ENCODE measurements at regions not wholly inside any gene's neighbourhood (a gene's known extent, or its start where the extent isn't known, plus 50 kb on each side); places are given as distances from the start of the nearest gene placed in this dataset.

- DNase-seq (ENCODE audit: low read depth in 3 of 3, low spot score in 2 of 3): no peak
Observed at GRCh38 chr12:3999904-4000303, 126.7 kb upstream of the PARP11 start.

DNA sequence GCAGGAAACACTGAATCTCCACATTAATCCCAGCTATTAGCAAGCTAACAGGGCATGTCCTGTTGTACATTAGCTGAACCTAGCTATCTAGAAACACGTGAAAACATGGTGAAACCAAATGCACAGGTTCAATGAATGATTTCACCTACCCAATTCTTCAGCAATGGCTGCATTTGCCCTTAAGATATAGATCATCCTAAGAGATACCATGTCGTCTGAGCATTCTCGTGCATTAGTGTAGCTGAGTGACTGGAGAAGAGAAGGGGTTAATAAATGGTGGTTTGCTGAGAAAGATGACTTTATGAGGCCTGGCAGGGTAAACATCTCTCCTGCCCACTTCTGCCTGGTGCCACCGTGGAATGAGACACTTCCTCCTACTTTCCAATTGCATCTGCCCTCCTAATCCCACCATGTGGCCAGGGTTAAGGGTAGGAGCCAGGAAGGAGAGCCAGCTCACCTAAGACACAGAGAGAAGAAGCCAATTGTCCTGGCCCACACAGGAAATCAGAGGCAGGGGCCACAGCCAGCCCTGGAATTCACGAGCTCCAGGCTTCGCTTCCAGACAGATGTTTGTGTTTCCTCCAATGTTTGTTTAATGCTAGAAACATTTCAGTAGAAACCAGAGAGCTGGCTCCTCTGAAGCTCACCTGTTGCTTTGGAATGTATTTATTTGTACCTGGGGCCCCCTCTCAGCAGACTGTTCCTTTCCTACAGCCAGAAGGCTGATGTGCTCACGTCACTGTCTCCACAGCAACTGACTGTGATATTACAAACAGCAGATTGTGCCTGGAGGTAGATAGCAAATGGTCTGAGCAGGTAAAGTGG is 126.0 kb upstream of the PARP11 start:
- no peak for DNase-seq (ENCODE audit: low read depth in 3 of 3, low spot score in 2 of 3)

DNA sequence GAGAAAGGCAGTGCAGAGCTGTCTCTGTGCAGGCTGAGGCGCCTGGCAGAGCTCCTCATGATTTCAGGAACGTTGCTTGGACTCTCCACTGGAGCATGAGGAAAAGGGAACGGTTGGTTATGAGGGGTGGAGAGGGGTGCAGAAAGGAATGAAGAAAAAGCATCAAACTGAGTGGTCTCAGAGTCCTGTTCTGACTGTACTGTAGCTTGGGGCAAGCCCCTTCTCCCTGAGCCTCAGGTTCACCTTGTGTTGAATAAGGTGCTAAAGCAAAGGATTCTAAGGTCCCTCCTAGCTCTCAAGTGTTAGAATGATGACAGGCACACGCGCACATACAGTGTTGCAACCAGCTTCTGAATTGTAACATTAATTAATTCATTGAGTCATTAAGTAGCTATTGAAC is 125.2 kb upstream of the PARP11 start:
- no peak for DNase-seq (ENCODE audit: low read depth in 3 of 3, low spot score in 2 of 3)

GRCh38 chr12:3996322-3996721 is 123.1 kb upstream of the PARP11 start:
- no peak for DNase-seq (ENCODE audit: low read depth in 3 of 3, low spot score in 2 of 3)

GRCh38 chr12:3995306-3995705 is 122.1 kb upstream of the PARP11 start:
- DNase-seq (ENCODE audit: low read depth in 3 of 3, low spot score in 2 of 3): no peak

DNA sequence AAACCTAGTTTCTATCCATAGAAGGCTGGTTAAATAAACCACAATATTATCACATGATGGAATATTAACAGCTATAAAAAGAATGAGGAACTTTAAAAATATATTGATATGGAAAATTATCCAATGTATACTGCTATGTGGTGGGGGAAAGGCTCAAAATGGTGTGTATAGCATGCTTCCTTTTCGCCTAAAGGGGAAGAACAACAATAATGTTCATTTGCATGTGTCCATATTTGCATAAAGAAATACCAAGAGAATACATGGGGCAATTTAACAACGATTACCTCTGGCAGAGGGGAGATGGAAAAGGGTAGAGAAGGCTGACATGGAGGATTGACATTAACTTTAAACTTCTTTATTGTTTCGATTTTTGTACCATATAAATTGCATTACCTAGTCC is 121.3 kb upstream of the PARP11 start:
- DNase-seq (ENCODE audit: low read depth in 3 of 3, low spot score in 2 of 3): no peak

- no peak for DNase-seq (ENCODE audit: low read depth in 3 of 3, low spot score in 2 of 3)
Observed at GRCh38 chr12:3992945-3993344, 119.7 kb upstream of the PARP11 start.

- no peak for DNase-seq (ENCODE audit: low read depth in 3 of 3, low spot score in 2 of 3)
Observed at GRCh38 chr12:3991798-3992580, 118.8 kb upstream of the PARP11 start.

DNA sequence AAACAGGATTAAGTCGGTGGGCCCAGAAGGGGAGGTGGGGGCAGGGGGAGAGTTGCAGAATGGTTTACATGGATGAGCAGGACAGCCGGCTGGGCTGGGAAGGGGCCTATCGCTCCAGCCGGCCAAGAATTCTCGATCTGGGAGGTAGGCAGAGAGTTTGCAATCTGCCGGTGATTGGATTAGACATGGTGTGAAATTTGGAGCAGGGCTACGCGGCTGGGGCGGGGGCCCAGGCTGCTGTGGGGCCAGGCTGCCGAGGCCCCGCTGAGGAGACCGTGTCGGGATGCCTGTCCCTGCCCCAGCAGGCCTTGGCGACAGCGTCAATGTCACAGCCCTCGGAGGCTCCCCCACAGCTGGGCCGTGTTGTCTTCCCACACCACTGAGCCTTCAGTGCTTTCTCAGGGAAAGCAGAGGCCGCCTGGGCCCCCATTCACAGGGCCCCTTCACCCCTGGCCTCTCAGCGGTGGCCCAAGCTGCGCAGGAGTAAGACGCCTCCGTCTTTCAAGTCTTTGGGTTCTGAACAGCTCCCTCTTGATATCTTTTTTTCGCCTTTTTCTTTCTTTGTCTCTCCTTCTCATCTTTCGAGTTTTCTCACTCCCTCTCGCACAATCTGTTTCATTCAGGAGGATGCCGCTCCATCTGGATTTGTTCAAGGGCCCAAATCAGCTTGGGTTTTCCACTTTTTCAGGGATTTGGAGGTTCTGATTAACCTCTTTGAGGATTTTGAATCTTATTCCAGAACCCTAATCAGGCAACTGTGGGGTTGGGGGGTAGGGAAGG is 117.5 kb upstream of the PARP11 start:
- DNase-seq (ENCODE audit: low read depth in 3 of 3, low spot score in 2 of 3): no peak

DNA sequence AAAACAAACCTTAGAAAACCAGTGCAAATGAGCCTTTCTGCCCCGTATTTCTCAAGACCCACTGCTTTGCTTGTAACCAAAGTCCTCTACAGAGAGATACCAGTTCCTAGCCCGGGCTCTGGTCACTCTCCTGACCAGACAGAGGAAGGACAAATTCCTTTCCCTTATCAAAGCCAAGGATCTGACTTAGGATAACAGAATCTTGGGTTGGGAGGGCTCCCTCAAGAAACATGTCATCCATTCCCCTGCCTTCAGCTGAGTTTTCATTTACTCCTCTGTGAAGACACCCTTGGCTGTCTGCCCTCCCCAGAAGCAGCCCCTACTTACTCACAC is 116.0 kb upstream of the PARP11 start:
- DNase-seq (ENCODE audit: low read depth in 3 of 3, low spot score in 2 of 3): no peak

GRCh38 chr12:3988519-3989217 is 115.5 kb upstream of the PARP11 start:
- no peak for DNase-seq (ENCODE audit: low read depth in 3 of 3, low spot score in 2 of 3)

- DNase-seq (ENCODE audit: low read depth in 3 of 3, low spot score in 2 of 3): no peak
Observed at GRCh38 chr12:3987571-3987970, 114.4 kb upstream of the PARP11 start.

- no peak for DNase-seq (ENCODE audit: low read depth in 3 of 3, low spot score in 2 of 3)
Observed at GRCh38 chr12:3980504-3981272, 107.5 kb upstream of the PARP11 start.

GRCh38 chr12:3977621-3978020 is 104.4 kb upstream of the PARP11 start:
- no peak for DNase-seq (ENCODE audit: low read depth in 3 of 3, low spot score in 2 of 3)

DNA sequence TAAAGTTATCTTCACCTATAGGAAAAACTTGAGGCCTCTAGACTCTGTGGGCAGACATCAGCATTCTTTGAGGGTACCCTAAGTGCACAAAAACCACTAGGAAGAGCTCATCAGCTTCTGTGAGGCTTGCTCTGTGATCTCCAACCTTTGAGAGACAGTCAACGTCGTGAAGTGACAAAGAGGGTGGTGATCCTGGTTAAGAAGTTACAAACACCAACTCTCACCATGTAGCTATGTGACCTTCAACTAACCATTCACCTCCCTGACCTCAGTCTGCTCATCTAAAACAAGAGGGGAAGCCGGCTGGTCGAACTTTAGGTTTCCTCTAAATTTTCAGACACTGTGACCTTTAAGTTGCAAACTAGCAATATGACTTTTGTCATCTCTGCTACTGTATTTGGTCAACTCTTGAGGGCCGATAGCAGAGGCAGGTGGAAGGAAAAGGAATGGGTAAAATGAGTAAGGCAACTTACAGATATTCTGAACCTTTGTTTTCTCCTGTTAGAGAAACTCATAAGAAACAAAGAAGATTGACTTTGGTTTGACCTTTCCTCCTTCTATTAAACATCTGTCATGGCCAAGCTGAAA is 103.2 kb upstream of the PARP11 start:
- no peak for DNase-seq (ENCODE audit: low read depth in 3 of 3, low spot score in 2 of 3)

DNA sequence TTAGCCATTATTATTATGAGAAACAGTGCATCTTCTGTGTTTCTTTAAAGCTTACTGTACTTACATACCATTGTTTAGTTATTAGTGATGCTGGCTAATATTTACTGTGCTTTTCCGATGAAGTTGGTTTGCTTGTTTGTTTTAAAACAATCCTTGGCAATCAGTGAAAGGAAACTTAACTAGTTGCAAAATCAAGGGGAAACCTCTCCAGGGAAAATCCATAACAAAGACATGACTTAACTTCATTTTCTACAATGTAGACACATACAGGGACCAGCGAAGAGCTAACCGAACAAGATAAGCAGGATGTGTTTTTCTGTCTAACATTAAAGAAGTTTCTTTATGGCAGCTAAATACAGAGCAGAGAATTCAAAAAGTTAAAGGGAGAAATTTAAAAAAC is 102.5 kb upstream of the PARP11 start:
- DNase-seq (ENCODE audit: low read depth in 3 of 3, low spot score in 2 of 3): no peak

GRCh38 chr12:3974883-3975282 is 101.7 kb upstream of the PARP11 start:
- no peak for DNase-seq (ENCODE audit: low read depth in 3 of 3, low spot score in 2 of 3)

DNA sequence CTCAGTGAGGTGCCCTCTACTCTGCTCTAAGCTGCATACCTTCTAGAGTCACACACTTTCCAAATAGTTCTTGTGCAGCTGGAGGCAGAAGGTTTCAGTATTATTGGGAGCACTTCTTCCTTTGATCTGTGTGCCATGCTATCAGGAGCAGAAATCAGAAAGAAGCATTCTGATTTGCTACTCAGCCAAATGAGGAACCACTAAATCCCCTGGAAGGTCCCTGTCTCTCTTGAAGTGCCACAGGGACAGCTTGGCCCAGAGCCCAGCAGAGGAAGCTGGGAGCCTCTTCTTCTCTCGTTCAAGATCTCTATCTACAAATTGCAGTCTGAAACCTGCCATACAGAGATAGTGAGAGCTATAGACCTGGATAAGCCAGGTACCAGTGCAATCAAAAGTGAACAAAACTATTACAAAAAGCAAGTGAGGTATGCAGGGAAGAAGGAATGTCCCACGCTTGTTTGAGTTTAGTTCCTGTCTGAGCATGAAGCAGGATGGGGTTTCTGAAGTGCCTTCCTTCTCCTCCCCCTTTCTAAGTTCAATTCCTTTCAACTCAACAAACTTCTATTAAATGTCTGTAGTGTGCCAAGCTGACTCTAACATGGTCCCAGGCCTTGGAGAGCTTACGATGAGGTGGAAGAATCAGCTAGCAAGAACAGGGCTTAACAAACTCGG is 100.9 kb upstream of the PARP11 start:
- DNase-seq (ENCODE audit: low read depth in 3 of 3, low spot score in 2 of 3): no peak

DNA sequence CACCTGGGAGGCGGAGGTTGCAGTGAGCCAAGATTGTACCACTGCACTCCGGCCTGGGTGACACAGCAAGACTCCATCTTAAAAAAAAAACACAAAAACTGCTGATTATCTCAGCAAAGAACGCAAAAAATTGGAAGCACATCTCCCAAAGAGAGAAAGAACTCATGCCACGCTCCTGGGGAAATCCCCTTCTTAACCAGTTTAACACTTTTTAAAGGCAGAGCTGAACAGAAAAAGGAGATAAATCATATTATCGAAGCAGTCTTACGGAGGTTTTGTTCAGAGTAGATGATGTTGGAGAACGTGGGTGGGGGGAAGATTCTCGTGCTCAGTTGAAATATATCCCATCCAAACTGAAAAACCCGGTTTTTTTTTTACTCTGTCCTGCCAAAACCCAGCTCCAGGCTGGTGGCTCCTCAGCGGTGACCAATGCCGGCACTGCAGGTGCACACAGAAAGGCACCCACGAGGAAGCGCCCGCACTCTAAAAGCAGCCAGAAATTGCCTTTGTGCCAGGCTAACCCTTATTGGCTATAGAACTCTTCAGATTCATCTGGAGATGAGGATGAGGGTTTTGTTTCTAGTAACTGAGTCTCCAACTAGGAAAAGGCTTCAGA is 100.2 kb upstream of the PARP11 start:
- DNase-seq (ENCODE audit: low read depth in 3 of 3, low spot score in 2 of 3): no peak

Data from right renal cortex interstitium (tissue), 3 donors.